Liver (tissue), 8 donors: ENCODE measurements at regions not wholly inside any gene's neighbourhood (a gene's known extent, or its start where the extent isn't known, plus 50 kb on each side); places are given as distances from the start of the nearest gene placed in this dataset.

Source experiments
- DNase-seq: peaks from one replicate; pipeline ENCODE4 v3.0.0-alpha.2; 2017; ENCODE audit warnings: low spot score
- H3K27ac ChIP-seq, 2 donors: one replicate each; pipeline ENCODE4 v1.7.0; 2013; ENCODE audit warnings: inconsistent platforms in 2 of 2, low read length in 2 of 2, control low read depth in 1 of 2, low read depth in 1 of 2, mild to moderate bottlenecking in 1 of 2
- H3K27me3 ChIP-seq, 4 donors: one replicate each; pipeline versions ENCODE4 v1.6.1 to v1.7.0; 2013; ENCODE audit warnings: low read length in 3 of 4, inconsistent platforms in 1 of 4, mild to moderate bottlenecking in 1 of 4, moderate library complexity in 1 of 4; ENCODE audit not compliant: control insufficient read depth in 4 of 4, insufficient read depth in 4 of 4
- H3K36me3 ChIP-seq, 4 donors: one replicate each; pipeline versions ENCODE4 v1.6.1 to v1.7.0; 2013; ENCODE audit warnings: low read length in 3 of 4, mild to moderate bottlenecking in 3 of 4, low read depth in 1 of 4, moderate library complexity in 1 of 4; ENCODE audit not compliant: control insufficient read depth in 4 of 4, insufficient read depth in 3 of 4
- H3K4me1 ChIP-seq, 4 donors: one replicate each; pipeline versions ENCODE4 v1.6.1 to v1.7.0; 2013; ENCODE audit warnings: low read length in 3 of 4, mild to moderate bottlenecking in 3 of 4, moderate library complexity in 1 of 4; ENCODE audit not compliant: control insufficient read depth in 4 of 4, insufficient read depth in 4 of 4
- H3K4me3 ChIP-seq, 3 donors: one replicate each; pipeline versions ENCODE4 v1.6.1 to v1.7.0; 2013; ENCODE audit warnings: low read length in 3 of 3, control low read depth in 1 of 3, low read depth in 1 of 3, mild to moderate bottlenecking in 1 of 3
- H3K9ac ChIP-seq, 2 donors: one replicate each; pipeline ENCODE4 v1.7.0; 2013; ENCODE audit warnings: low read length in 2 of 2, mild to moderate bottlenecking in 2 of 2, moderate library complexity in 2 of 2, control low read depth in 1 of 2, low read depth in 1 of 2
- H3K9me3 ChIP-seq, 4 donors: one replicate each; pipeline versions ENCODE4 v1.6.1 to v1.7.0; 2013; ENCODE audit warnings: low read length in 3 of 4; ENCODE audit not compliant: control insufficient read depth in 4 of 4
- EGR1 ChIP-seq, 2 donors: IDR thresholded peaks; 2 replicates each; pipeline ENCODE4 v1.6.1; 2016 to 2018; ENCODE audit warnings: antibody characterized with exemption in 2 of 2, low read depth in 2 of 2
- FOXA1 ChIP-seq: IDR thresholded peaks from 2 replicates; pipeline ENCODE4 v1.6.1; 2016; ENCODE audit warnings: antibody characterized with exemption
- FOXA2 ChIP-seq: IDR thresholded peaks from 2 replicates; pipeline ENCODE4 v1.6.1; 2016; ENCODE audit warnings: antibody characterized with exemption
- GABPA ChIP-seq, 2 donors: IDR thresholded peaks in 1 of 2; conservative IDR thresholded peaks in 1 of 2; 2 replicates each; pipeline ENCODE4 v1.6.1; 2016; ENCODE audit warnings: antibody characterized with exemption in 2 of 2, mild to moderate bottlenecking in 1 of 2, moderate library complexity in 1 of 2
- HNF4A ChIP-seq, 2 donors: conservative IDR thresholded peaks; 2 replicates each; pipeline ENCODE4 v1.6.1; 2016; ENCODE audit warnings: antibody characterized with exemption in 2 of 2, mild to moderate bottlenecking in 2 of 2
- HNF4G ChIP-seq: IDR thresholded peaks from 2 replicates; pipeline ENCODE4 v1.6.1; 2016; ENCODE audit warnings: antibody characterized with exemption
- JUND ChIP-seq, 2 donors: IDR thresholded peaks; 2 replicates each; pipeline ENCODE4 v1.6.1; 2016; ENCODE audit warnings: antibody characterized with exemption in 2 of 2
- MAX ChIP-seq: IDR thresholded peaks from 2 replicates; pipeline ENCODE4 v1.6.1; 2016; ENCODE audit warnings: antibody characterized with exemption
- NR2F2 ChIP-seq: IDR thresholded peaks from 2 replicates; pipeline ENCODE4 v1.6.1; 2016; ENCODE audit warnings: antibody characterized with exemption
- RAD21 ChIP-seq, 2 donors: IDR thresholded peaks; 2 replicates each; pipeline ENCODE4 v1.6.1; 2016; ENCODE audit warnings: antibody characterized with exemption in 2 of 2, mild to moderate bottlenecking in 2 of 2
- REST ChIP-seq: IDR thresholded peaks from 2 replicates; pipeline ENCODE4 v1.6.1; 2016; ENCODE audit warnings: antibody characterized with exemption, mild to moderate bottlenecking
- RXRA ChIP-seq, 2 donors: IDR thresholded peaks; 2 replicates each; pipeline ENCODE4 v1.6.1; 2017 to 2018; ENCODE audit warnings: antibody characterized with exemption in 2 of 2, mild to moderate bottlenecking in 1 of 2
- SP1 ChIP-seq: IDR thresholded peaks from 2 replicates; pipeline ENCODE4 v1.6.1; 2018; ENCODE audit warnings: antibody characterized with exemption, mild to moderate bottlenecking
- TAF1 ChIP-seq: conservative IDR thresholded peaks from 2 replicates; pipeline ENCODE4 v1.6.1; 2016; ENCODE audit warnings: antibody characterized with exemption, mild to moderate bottlenecking
- YY1 ChIP-seq: IDR thresholded peaks from 2 replicates; pipeline ENCODE4 v1.6.1; 2016; ENCODE audit warnings: antibody characterized with exemption, mild to moderate bottlenecking
- ZBTB33 ChIP-seq: IDR thresholded peaks from 2 replicates; pipeline ENCODE4 v1.6.1; 2016; ENCODE audit warnings: antibody characterized with exemption
- WGBS: extraction: QIAGEN DNeasy Blood & Tissue Kit; methylation state at CpG from one replicate; pipeline ENCODE4 v1.1.7; 2013; 5-methylcytosine and 5-hydroxymethylcytosine counted together
- TF ChIP-seq, protein P1 (sequence below): IDR thresholded peaks from 2 replicates; pipeline ENCODE4 v1.6.1; 2016; ENCODE audit warnings: antibody characterized with exemption
- TF ChIP-seq, protein P2 (sequence below): fragments of 150-350 bp; IDR thresholded peaks from 2 replicates; pipeline ENCODE4 v1.5.1; 2017; ENCODE audit warnings: improper control_type of control experiment, low read depth, low read length; ENCODE audit not compliant: missing input control
- donor health status: healthy.
- donor health status: healthy.
- donor health status: healthy.
- donor health status: healthy.
- donor health status: healthy.

GRCh38 chr6:15017261-15017660 lies 228.6 kb upstream of the JARID2 start:
- 44% methylated on average over 11 of the region's 11 CpGs for WGBS
- Histone ChIP-seq H3K4me3 (no peak overlapping the region), H3K9me3 (no peaks in the 10 kb centered on the region), H3K27me3 (no peaks in the 10 kb centered on the region), H3K27ac (no peak overlapping the region), H3K36me3 (no peaks in the 10 kb centered on the region), H3K4me1 (no peaks in the 10 kb centered on the region), H3K9ac (no peak overlapping the region)
- TF ChIP-seq JUND (IDR thresholded peaks at IDR 0.05): no peak
- TF ChIP-seq MAX: no peak
- no peak for TF ChIP-seq FOXA2
- TF ChIP-seq FOXA1: no peak
- no peak for TF ChIP-seq GABPA (IDR thresholded peaks at IDR 0.05 in 1 of 2, conservative IDR thresholded peaks at IDR 0.05 in 1 of 2)
- no peak for TF ChIP-seq RXRA (IDR thresholded peaks at IDR 0.05)
- TF ChIP-seq, protein P1, sequence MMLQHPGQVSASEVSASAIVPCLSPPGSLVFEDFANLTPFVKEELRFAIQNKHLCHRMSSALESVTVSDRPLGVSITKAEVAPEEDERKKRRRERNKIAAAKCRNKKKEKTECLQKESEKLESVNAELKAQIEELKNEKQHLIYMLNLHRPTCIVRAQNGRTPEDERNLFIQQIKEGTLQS: no peak
- no peak for TF ChIP-seq HNF4A (conservative IDR thresholded peaks at IDR 0.05)
- no peak for TF ChIP-seq SP1
- TF ChIP-seq HNF4G: no peak
- TF ChIP-seq, protein P2, sequence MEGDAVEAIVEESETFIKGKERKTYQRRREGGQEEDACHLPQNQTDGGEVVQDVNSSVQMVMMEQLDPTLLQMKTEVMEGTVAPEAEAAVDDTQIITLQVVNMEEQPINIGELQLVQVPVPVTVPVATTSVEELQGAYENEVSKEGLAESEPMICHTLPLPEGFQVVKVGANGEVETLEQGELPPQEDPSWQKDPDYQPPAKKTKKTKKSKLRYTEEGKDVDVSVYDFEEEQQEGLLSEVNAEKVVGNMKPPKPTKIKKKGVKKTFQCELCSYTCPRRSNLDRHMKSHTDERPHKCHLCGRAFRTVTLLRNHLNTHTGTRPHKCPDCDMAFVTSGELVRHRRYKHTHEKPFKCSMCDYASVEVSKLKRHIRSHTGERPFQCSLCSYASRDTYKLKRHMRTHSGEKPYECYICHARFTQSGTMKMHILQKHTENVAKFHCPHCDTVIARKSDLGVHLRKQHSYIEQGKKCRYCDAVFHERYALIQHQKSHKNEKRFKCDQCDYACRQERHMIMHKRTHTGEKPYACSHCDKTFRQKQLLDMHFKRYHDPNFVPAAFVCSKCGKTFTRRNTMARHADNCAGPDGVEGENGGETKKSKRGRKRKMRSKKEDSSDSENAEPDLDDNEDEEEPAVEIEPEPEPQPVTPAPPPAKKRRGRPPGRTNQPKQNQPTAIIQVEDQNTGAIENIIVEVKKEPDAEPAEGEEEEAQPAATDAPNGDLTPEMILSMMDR: no peak
- TF ChIP-seq NR2F2: no peak
- TF ChIP-seq YY1: no peak
- TF ChIP-seq EGR1 (IDR thresholded peaks at IDR 0.05; ENCODE audit: low read depth in 2 of 2): no peak
- no peak for TF ChIP-seq RAD21 (IDR thresholded peaks at IDR 0.05)
- no peak for TF ChIP-seq REST
- TF ChIP-seq ZBTB33: no peak
- TF ChIP-seq TAF1: no peak
- DNase-seq: peak; percentile 39

GRCh38 chr6:15017803-15018202 lies 228.1 kb upstream of the JARID2 start:
- DNase-seq: no peak
- Histone ChIP-seq H3K27ac (no peak overlapping the region), H3K4me1 (no peaks in the 10 kb centered on the region), H3K36me3 (no peaks in the 10 kb centered on the region), H3K4me3 (no peak overlapping the region), H3K9ac (no peak overlapping the region), H3K27me3 (no peaks in the 10 kb centered on the region), H3K9me3 (no peaks in the 10 kb centered on the region)
- 95% methylated on average over 9 of the region's 9 CpGs for WGBS
- no peak for TF ChIP-seq RXRA (IDR thresholded peaks at IDR 0.05)
- TF ChIP-seq NR2F2: no peak
- TF ChIP-seq, protein P2: no peak
- TF ChIP-seq REST: no peak
- TF ChIP-seq FOXA2: no peak
- TF ChIP-seq RAD21 (IDR thresholded peaks at IDR 0.05): no peak
